HepG2 (cell line): ENCODE measurements at regions not wholly inside any gene's neighbourhood (a gene's known extent, or its start where the extent isn't known, plus 50 kb on each side); places are given as distances from the start of the nearest gene placed in this dataset.

Experiments used
- ATAC-seq: fragments of 200-7000 bp; cut with Tn5 transposase; 3 replicates; pipeline ENCODE4 v1.9.1; 2020; ENCODE audit warnings: mild to moderate bottlenecking, moderate library complexity
- BruUV-seq: library from RNA; stranded (reverse); fragments of 400-500 nt; replicated peaks from 2 replicates; lab custom pipeline; 2021; lab: Mats Ljungman, UMichigan
- CTCF ChIA-PET: fragments of 300-600 bp; formaldehyde crosslinking; extraction: SDS; loops from one replicate; lab custom pipeline; 2021; ENCODE audit warnings: low total read pairs, inconsistent platforms, low intra/inter-chr PET ratio; lab: Yijun Ruan, JAX
- POLR2A ChIA-PET: fragments of 350-600 bp; sonication (Branson Sonifier 250); formaldehyde crosslinking; loops from one replicate; lab custom pipeline; 2020; ENCODE audit warnings: antibody characterized with exemption, inconsistent platforms; lab: Yijun Ruan, JAX
- DNase-seq: peaks from one replicate; pipeline ENCODE4 v3.0.0-alpha.2; 2015; ENCODE audit warnings: low spot score
- FAIRE-seq: peaks from 3 replicates; lab custom pipeline; 2011; peaks lifted over from hg19 to GRCh38; lab: Jason Lieb, UNC
- H2AFZ ChIP-seq: one replicate; pipeline ENCODE4 v1.6.1; 2011; ENCODE audit warnings: low read length, inconsistent platforms
- H3K27ac ChIP-seq: fragments of 300-600 bp; 3 replicates; pipeline ENCODE4 v1.8.0; 2011; ENCODE audit warnings: mixed run types, mild to moderate bottlenecking, mixed read lengths, low read length, inconsistent platforms; ENCODE audit not compliant: insufficient read depth; ENCODE audit errors: extremely low read length
- H3K27me3 ChIP-seq, 2 experiments: fragments of 200-600 bp in 1 of 2; 2 replicates in 1 of 2; 3 replicates in 1 of 2; pipeline versions ENCODE4 v1.6.0 to v1.8.0; 2011; ENCODE audit warnings: low read length in 2 of 2, mild to moderate bottlenecking in 2 of 2, moderate library complexity in 2 of 2, inconsistent platforms in 1 of 2; ENCODE audit not compliant: insufficient read depth in 2 of 2, control insufficient read depth in 1 of 2
- H3K36me3 ChIP-seq, 2 experiments: fragments of 200-600 bp in 1 of 2; replicated peaks in 1 of 2; 2 replicates in 1 of 2; 3 replicates in 1 of 2; pipeline versions ENCODE4 v1.5.1 to v1.8.0; 2011; ENCODE audit warnings: low read length in 2 of 2, inconsistent platforms in 1 of 2; ENCODE audit not compliant: insufficient read depth in 2 of 2, control insufficient read depth in 1 of 2
- H3K4me1 ChIP-seq: 2 replicates; pipeline ENCODE4 v1.5.1; 2012; ENCODE audit warnings: low read length, inconsistent platforms; ENCODE audit not compliant: insufficient read depth
- H3K4me2 ChIP-seq: 2 replicates; pipeline ENCODE4 v1.6.0; 2011; ENCODE audit warnings: low read depth, low read length, inconsistent platforms
- H3K4me3 ChIP-seq, 3 experiments: fragments of 200-600 bp in 1 of 3; sonication (generic), shearing (Covaris generic) in 1 of 3; replicated peaks in 1 of 3; 2 replicates each; pipeline ENCODE4 v1.5.1; 2011 to 2016; ENCODE audit warnings: low read length in 3 of 3, inconsistent platforms in 2 of 3, low read depth in 2 of 3, mild to moderate bottlenecking in 2 of 3, control low read depth in 1 of 3, mixed read lengths in 1 of 3; ENCODE audit not compliant: insufficient read depth in 1 of 3
- H3K79me2 ChIP-seq: one replicate; pipeline ENCODE4 v1.6.1; 2011; ENCODE audit warnings: low read length, inconsistent platforms; ENCODE audit not compliant: insufficient read depth
- H3K9ac ChIP-seq: 2 replicates; pipeline ENCODE4 v1.6.0; 2011; ENCODE audit warnings: mild to moderate bottlenecking, low read depth, low read length, inconsistent platforms; ENCODE audit not compliant: insufficient read depth
- H3K9me3 ChIP-seq: 2 replicates; pipeline ENCODE4 v1.5.1; 2012; ENCODE audit warnings: mild to moderate bottlenecking, low read length
- H4K20me1 ChIP-seq: 2 replicates; pipeline ENCODE4 v1.6.0; 2011; ENCODE audit warnings: inconsistent platforms, mild to moderate bottlenecking, low read length, moderate library complexity; ENCODE audit not compliant: insufficient read depth
- FIP1L1 ChIP-seq: fragments of 200-400 bp; formaldehyde crosslinking; IDR thresholded peaks from 2 replicates; pipeline ENCODE4 v1.6.1; 2018; ENCODE audit warnings: low read depth, mild to moderate bottlenecking, low read length, moderate library complexity, borderline replicate concordance; ENCODE audit not compliant: insufficient read depth
- MAF1 ChIP-seq: sonication (generic); formaldehyde crosslinking; IDR thresholded peaks from 2 replicates; pipeline ENCODE4 v1.5.0; 2020; ENCODE audit warnings: missing genetic modification reagents, borderline replicate concordance
- PHF8 ChIP-seq: sonication (generic); formaldehyde crosslinking; IDR thresholded peaks from 2 replicates; pipeline ENCODE4 v1.5.0; 2020; ENCODE audit warnings: missing genetic modification reagents
- YEATS2 ChIP-seq: sonication (generic); formaldehyde crosslinking; IDR thresholded peaks from 2 replicates; pipeline ENCODE4 v1.4.0; 2020; ENCODE audit warnings: missing genetic modification reagents, borderline replicate concordance
- ZNF207 ChIP-seq: fragments of 450-650 bp; IDR thresholded peaks from 2 replicates; pipeline ENCODE4 v1.6.1; 2016; ENCODE audit warnings: antibody characterized with exemption, borderline replicate concordance
- WGBS: methylation state at CpG from one replicate; pipeline ENCODE4 v1.1.6; 2017; ENCODE audit warnings: low lambda C conversion rate; 5-methylcytosine and 5-hydroxymethylcytosine counted together
- in situ Hi-C: cut with HindIII; loops from 2 replicates; pipeline ENCODE4 v1.10.0; 2017; ENCODE audit warnings: low pct_unique_long_range_greater_than_20kb; ENCODE audit not compliant: extremely low pct_ligation_motif_present
- intact Hi-C: fragments of 100-400 bp; cut with micrococcal nuclease; formaldehyde crosslinking; loops from one replicate; pipeline ENCODE4 v1.10.0; 2022; ENCODE audit not compliant: unreplicated experiment
- TF ChIP-seq, protein P1 (sequence below): IDR thresholded peaks from 2 replicates; pipeline ENCODE4 v1.6.1; 2016; ENCODE audit warnings: low read depth, missing genetic modification reagents, missing compliant biosample characterization
- TF ChIP-seq, protein P2 (sequence below): sonication (generic); formaldehyde crosslinking; IDR thresholded peaks from 2 replicates; pipeline ENCODE4 v1.4.0; 2020; ENCODE audit warnings: mild to moderate bottlenecking, missing genetic modification reagents
- TF ChIP-seq, protein P3 (sequence below): sonication (generic); formaldehyde crosslinking; IDR thresholded peaks from 2 replicates; pipeline ENCODE4 v1.9.0; 2022; ENCODE audit warnings: low read depth, missing genetic modification reagents

DNA sequence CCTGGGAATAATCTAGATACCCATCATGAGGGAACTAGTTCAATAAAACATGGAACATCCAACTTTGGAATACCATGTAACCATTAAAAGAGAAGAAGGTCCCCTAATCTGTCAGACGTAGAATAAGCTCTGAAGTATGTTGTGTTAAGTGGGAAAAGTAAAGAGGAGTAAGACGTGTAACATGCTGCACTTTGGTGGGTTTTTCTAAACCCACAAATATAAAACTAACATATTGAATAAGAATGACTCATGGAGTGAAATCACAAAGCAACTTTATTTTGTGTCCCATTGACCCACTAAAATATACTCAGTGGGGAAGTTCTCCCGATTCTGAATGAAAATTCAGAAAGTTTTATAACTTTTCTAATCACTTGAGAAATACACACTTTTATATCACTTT, 67.9 kb upstream of the PIK3R1 start:
- no peak overlapping the region for H2AFZ ChIP-seq
- no peaks in the 10 kb centered on the region for H4K20me1 ChIP-seq
- FAIRE-seq = no peak
- H3K4me1 ChIP-seq = peaks cover 7% of the 10 kb centered on the region; the same call in 1 of the 2 replicates
- CTCF ChIA-PET = no interaction called here
- H3K27ac ChIP-seq = no peak overlapping the region
- intact Hi-C loops = no loop called here
- peaks cover 0 to 3% of the 10 kb centered on the region in 2 experiments; a peak in 2 of 5 replicates for H3K27me3 ChIP-seq
- no peaks in the 10 kb centered on the region for H3K9me3 ChIP-seq
- H3K9ac ChIP-seq = no peak overlapping the region
- POLR2A ChIA-PET = no interaction called here
- ATAC-seq = no peak
- DNase-seq = no peak
- no peaks in the 10 kb centered on the region for H3K36me3 ChIP-seq
- 4% methylated on average over 3 of the region's 3 CpGs for WGBS
- no peak overlapping the region for H3K4me2 ChIP-seq
- in situ Hi-C loops = no loop called here
- H3K79me2 ChIP-seq = no peaks in the 10 kb centered on the region
- no TSS peak for BruUV-seq
- no peak overlapping the region for H3K4me3 ChIP-seq
- TF ChIP-seq PHF8 (no peak), FIP1L1 (no peak), ZNF207 (no peak), MAF1 (CRISPR knock-in tag) (no peak), YEATS2 (CRISPR knock-in tag) (no peak)
- TF ChIP-seq, protein P1, sequence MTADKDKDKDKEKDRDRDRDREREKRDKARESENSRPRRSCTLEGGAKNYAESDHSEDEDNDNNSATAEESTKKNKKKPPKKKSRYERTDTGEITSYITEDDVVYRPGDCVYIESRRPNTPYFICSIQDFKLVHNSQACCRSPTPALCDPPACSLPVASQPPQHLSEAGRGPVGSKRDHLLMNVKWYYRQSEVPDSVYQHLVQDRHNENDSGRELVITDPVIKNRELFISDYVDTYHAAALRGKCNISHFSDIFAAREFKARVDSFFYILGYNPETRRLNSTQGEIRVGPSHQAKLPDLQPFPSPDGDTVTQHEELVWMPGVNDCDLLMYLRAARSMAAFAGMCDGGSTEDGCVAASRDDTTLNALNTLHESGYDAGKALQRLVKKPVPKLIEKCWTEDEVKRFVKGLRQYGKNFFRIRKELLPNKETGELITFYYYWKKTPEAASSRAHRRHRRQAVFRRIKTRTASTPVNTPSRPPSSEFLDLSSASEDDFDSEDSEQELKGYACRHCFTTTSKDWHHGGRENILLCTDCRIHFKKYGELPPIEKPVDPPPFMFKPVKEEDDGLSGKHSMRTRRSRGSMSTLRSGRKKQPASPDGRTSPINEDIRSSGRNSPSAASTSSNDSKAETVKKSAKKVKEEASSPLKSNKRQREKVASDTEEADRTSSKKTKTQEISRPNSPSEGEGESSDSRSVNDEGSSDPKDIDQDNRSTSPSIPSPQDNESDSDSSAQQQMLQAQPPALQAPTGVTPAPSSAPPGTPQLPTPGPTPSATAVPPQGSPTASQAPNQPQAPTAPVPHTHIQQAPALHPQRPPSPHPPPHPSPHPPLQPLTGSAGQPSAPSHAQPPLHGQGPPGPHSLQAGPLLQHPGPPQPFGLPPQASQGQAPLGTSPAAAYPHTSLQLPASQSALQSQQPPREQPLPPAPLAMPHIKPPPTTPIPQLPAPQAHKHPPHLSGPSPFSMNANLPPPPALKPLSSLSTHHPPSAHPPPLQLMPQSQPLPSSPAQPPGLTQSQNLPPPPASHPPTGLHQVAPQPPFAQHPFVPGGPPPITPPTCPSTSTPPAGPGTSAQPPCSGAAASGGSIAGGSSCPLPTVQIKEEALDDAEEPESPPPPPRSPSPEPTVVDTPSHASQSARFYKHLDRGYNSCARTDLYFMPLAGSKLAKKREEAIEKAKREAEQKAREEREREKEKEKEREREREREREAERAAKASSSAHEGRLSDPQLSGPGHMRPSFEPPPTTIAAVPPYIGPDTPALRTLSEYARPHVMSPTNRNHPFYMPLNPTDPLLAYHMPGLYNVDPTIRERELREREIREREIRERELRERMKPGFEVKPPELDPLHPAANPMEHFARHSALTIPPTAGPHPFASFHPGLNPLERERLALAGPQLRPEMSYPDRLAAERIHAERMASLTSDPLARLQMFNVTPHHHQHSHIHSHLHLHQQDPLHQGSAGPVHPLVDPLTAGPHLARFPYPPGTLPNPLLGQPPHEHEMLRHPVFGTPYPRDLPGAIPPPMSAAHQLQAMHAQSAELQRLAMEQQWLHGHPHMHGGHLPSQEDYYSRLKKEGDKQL = no peak
- TF ChIP-seq, protein P2, sequence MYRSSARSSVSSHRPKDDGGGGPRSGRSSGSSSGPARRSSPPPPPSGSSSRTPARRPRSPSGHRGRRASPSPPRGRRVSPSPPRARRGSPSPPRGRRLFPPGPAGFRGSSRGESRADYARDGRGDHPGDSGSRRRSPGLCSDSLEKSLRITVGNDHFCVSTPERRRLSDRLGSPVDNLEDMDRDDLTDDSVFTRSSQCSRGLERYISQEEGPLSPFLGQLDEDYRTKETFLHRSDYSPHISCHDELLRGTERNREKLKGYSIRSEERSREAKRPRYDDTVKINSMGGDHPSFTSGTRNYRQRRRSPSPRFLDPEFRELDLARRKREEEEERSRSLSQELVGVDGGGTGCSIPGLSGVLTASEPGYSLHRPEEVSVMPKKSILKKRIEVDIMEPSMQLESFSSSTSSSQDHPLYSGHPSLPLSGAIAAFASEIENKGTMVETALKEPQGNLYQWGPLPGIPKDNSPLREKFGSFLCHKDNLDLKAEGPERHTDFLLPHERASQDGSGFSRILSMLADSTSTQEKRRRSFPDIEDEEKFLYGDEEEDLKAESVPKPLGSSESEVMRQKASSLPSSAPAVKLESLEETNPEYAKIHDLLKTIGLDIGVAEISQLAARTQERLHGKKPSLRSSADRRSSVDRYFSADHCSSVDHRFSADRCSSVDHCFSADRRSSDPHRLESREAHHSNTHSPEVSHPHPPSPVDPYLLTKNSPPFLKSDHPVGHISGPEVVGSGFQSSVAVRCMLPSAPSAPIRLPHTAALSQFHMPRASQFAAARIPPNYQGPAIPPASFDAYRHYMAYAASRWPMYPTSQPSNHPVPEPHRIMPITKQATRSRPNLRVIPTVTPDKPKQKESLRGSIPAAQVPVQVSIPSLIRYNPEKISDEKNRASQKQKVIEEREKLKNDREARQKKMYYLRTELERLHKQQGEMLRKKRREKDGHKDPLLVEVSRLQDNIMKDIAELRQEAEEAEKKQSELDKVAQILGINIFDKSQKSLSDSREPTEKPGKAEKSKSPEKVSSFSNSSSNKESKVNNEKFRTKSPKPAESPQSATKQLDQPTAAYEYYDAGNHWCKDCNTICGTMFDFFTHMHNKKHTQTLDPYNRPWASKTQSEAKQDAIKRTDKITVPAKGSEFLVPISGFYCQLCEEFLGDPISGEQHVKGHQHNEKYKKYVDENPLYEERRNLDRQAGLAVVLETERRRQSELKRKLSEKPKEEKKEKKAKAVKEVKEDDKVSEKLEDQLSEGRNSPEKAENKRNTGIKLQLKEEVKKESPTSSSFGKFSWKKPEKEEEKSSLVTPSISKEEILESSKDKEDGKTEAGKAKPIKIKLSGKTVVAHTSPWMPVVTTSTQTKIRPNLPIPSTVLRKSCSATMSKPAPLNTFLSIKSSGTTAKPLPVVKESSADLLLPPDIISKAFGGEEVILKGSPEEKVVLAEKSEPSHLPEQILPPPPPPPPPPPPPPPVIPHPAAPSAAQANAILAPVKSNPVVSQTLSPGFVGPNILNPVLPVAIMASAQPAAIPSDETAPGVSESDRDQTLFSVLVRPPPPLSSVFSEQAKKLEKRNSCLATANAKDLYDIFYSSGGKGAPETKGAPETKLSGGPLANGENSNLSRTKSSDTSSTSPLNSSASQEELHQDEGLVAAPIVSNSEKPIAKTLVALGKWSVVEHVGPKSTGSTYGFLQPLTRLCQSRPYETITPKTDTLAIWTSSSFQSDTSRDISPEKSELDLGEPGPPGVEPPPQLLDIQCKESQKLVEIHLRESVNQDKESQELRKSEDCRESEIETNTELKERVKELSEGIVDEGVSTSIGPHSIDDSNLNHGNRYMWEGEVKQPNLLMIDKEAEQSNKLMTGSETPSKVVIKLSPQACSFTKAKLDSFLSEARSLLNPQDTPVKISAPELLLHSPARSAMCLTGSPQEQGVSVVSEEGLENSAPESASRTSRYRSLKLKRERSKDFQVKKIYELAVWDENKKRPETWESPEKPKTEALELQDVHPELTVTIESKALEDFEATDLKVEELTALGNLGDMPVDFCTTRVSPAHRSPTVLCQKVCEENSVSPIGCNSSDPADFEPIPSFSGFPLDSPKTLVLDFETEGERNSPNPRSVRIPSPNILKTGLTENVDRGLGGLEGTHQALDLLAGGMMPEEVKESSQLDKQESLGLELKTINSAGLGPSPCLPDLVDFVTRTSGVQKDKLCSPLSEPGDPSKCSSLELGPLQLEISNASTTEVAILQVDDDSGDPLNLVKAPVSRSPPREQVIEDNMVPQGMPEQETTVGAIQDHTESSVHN (CRISPR knock-in tag) = no peak
- TF ChIP-seq, protein P3, sequence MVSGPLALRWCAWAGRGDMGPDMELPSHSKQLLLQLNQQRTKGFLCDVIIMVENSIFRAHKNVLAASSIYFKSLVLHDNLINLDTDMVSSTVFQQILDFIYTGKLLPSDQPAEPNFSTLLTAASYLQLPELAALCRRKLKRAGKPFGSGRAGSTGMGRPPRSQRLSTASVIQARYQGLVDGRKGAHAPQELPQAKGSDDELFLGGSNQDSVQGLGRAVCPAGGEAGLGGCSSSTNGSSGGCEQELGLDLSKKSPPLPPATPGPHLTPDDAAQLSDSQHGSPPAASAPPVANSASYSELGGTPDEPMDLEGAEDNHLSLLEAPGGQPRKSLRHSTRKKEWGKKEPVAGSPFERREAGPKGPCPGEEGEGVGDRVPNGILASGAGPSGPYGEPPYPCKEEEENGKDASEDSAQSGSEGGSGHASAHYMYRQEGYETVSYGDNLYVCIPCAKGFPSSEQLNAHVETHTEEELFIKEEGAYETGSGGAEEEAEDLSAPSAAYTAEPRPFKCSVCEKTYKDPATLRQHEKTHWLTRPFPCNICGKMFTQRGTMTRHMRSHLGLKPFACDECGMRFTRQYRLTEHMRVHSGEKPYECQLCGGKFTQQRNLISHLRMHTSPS = no peak
